HG03175 (cell line): ENCODE measurements at regions not wholly inside any gene's neighbourhood (a gene's known extent, or its start where the extent isn't known, plus 50 kb on each side); places are given as distances from the start of the nearest gene placed in this dataset.

Experiments
- ATAC-seq: cut with Tn5 transposase; IDR thresholded peaks from one replicate; pipeline ENCODE4 v1.9.1; 2021; ENCODE audit warnings: mild to moderate bottlenecking, moderate library complexity; ENCODE audit not compliant: unreplicated experiment

DNA sequence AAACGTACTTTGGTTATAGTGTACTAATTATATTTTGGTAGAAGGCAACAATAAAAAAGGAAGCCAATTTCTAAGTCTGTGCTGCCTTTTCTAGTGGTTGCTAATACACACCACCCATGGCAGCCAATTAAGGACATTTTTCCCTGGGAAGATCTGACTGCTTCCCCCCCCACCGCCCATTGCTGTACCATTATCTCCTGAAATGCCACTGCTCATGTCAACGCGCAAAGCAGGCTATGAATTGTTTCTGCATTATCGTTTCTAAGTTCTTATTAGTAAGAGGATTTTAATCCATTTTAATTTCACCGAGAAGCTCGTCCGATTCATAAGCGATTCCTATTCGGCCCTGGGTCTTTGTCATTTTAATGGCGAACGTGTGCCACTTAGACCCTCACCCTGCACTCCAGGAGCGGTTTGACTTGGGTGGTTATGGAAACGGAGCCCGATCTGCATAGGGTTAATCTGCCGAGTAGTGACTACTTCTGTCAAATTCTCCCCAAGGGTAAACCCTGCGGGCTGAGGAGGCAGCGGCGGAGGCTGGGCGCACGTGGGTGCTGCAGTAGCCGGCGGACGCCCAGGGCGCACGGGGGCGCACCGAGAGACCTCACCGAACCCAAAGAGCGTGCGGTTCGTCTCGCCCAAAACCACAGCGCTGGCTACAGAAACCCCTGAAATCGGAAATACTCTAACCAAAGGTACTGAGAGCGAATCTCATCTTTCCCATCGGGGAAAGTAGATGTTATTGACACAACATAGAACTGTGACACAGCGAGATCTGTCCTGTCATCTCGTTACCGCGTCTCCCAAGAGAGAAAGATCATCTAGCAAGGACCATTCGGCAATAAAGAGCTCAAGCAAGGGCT, 55.8 kb upstream of the SHC3 start:
- ATAC-seq, result peak; percentile 69

DNA sequence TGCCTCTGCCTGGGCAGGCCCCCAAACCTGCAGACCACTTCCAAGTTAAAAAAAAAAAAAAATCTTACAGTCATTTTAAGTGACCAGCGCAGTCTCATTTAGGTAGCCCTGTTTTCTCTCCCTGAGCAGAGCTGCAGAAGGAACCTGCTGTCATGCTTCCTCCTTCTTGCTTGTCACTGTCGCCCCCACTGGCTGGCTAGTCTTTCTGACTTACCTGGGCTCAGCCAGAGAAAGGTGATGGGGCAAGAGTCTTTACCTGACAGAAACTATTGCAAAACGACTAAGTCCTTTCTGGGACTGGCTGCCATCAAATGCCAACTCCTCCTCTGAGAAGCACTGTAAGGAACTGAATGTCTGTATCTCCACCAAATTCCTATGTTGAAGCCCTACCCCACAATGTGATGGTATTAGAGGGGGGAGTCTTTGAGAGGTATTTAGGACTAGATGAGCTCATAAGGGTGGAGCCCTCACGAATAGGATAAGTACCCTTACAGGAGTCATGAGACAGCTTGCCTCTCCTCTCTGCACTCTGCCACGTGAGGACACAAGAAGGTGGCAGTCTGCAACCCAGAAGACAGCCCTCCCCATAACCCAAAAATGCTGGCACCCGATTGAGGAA, 58.4 kb upstream of the SHC3 start:
- ATAC-seq, result no peak

DNA sequence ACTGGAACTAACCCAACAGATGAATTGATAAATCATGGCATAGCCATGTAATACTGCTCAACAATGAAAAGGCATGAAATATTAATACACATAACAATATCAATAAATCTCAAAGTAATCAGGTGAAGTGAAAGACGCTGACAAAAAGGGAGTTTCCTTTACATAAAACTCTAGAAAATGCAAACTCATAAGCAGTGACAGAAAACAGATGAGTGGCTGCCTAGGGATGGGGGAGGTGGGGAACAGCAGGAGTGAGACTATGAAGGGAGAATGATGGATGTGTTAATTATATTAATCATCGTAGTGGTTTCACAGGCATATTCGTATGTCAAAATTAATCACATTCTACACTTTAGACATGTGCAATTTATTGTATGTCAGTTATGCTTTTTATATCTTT, 59.8 kb upstream of the SHC3 start:
- ATAC-seq, result no peak

DNA sequence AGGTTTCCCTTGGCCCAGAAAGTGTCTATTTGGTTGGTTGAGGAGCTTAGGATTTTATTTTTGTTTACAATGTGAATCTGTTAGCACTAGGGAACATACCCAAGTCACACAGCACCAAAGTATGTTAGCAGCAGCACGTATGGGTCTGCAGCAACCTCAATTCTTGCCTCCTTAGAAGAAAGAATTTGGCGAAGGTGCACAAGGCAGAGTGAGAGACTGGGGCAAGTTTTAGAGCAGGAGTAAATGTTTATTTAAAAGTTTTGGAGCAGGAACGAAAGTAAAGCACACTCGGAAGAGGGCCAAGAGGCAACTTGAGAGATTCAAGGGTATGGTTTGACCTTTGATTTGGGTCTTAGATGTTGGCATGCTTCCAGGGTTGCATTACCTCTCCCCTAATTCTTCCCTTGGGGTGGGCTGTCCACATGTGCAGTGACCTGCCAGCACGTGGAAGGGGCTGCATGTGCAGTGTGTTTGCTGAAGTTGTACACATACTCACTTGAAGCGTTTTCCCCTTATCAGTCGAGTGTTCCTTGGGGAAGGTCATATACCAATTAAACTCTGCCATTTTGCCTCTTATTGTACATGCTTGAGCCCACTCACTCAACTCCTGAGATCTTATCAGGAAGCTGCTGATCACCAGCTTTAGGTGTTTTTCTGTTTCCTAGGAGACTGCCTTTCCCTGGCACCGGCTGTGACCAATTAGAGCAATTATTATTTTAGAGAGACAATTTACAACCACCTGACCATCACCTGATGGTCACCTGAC, 64.9 kb upstream of the SHC3 start:
- ATAC-seq, result no peak

- ATAC-seq, result no peak
Observed at GRCh38 chr9:89246840-89247239, 64.2 kb upstream of the CKS2 start.

GRCh38 chr9:89247431-89248353, 63.3 kb upstream of the CKS2 start:
- no peak for ATAC-seq

- no peak for ATAC-seq
Observed at GRCh38 chr9:89249001-89249400, 62.0 kb upstream of the CKS2 start.

DNA sequence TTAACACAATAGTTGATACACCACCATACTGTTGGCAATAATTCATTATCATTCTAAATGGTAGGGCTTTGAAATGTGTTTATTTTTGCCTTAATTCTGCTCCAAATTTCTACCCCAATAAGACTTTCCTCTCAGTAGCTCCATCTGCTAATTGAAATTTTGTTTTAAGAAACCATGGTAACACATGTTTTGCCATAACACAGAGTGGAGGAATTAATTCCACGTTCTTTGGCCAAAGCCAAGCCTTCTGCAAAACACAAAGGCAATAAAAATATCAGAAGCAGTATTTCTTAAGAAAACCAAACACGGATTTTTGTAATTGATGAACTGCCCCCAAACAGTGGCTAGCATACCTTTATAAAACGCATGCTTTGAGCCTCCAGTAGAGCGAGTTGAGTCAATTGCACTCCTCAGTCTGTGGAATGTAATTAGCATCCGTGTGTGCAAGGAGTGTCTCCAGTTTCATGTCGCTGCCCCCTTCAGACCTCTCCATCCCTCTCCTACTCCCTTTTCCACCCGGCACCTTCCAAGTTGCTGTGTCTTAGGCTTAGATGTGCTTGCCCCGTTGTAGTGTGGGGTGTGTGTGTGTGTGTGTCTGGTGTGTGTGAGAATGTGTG, 58.2 kb upstream of the CKS2 start:
- ATAC-seq, result no peak

GRCh38 chr9:89254058-89254772, 56.8 kb upstream of the CKS2 start:
- ATAC-seq, result no peak

DNA sequence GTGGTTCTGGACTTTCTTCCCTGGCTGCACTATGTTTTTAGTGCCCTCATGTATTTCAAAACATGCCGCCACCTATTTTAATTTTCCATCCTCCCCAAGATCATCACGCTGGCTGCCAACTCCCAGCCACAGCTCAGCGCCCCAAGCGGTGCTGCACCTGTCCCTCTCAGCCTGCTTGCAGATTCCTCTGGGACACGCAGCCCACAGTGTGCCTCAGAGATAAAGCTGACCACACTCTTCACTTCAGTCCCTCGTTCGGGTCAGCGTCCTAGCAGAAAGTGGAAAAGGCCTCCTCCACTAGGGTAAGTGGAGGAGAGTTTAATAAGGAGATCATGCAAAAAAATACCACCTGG, 56.2 kb upstream of the CKS2 start:
- ATAC-seq, result no peak

- ATAC-seq, result no peak
Observed at GRCh38 chr9:89256225-89256624, 54.8 kb upstream of the CKS2 start.

- no peak for ATAC-seq
Observed at GRCh38 chr9:89256642-89257041, 54.4 kb upstream of the CKS2 start.

DNA sequence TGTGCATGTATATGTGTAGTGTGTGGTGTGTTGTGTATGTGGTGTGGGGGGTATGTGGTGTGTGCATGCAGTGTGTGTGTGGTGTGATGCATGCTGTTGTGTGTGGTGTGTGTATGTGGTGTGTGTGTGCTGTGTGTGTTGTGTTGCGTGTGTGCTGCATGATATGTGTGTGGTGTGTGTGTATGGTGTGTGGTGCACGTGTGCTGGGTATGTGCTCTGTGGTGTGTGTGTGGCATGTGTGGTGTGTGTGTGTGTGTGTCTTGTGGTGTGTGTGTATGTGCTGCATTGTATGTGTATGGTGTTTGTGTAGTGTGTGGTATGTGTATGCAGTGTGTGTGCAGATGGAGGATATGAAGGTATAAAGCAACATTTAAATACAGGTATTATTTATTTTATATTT, 50.5 kb upstream of the CKS2 start:
- ATAC-seq, result no peak
